ENCODE measurements at regions not wholly inside any gene's neighbourhood (a gene's known extent, or its start where the extent isn't known, plus 50 kb on each side); places are given as distances from the start of the nearest gene placed in this dataset.

DNA sequence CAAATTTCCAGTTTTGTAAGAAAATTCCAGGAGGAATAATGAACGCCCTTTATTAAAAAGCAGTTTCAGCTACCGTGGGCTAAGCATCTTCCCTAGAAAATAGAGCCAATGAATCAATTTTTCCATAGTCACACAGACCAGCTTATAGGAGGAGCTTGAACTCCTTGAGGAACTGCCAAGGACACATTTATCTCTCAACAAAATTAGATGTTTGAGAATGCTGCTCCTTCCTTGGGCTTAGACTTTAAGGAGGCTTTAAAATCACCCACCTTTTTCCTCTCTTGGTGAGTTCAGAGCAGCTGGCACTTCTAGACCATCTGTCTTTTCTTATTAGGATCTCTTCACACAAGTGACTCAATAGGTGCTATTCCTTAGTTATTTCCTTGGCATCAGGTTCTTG is 588.0 kb downstream of the SQOR start:
- TF ChIP-seq GATA3 (IDR thresholded peaks at IDR 0.05; ENCODE audit: low read depth, low read length): no peak
- no peak for TF ChIP-seq GATA2 (IDR thresholded peaks at IDR 0.05; ENCODE audit: low read depth, low read length)
